Muscle layer of duodenum (tissue), 2 donors: ENCODE measurements at regions not wholly inside any gene's neighbourhood (a gene's known extent, or its start where the extent isn't known, plus 50 kb on each side); places are given as distances from the start of the nearest gene placed in this dataset.

Experiments used
- H3K27ac ChIP-seq: one replicate; pipeline ENCODE4 v1.7.0; 2013; ENCODE audit warnings: mild to moderate bottlenecking, low read length
- H3K27me3 ChIP-seq: one replicate; pipeline ENCODE4 v1.7.0; 2013; ENCODE audit warnings: low read depth, mild to moderate bottlenecking, control low read depth, low read length
- H3K36me3 ChIP-seq, 2 donors: one replicate each; pipeline ENCODE4 v1.7.0; 2013; ENCODE audit warnings: low read length in 2 of 2, control low read depth in 1 of 2, mild to moderate bottlenecking in 1 of 2; ENCODE audit not compliant: insufficient read depth in 2 of 2, control insufficient read depth in 1 of 2
- H3K4me1 ChIP-seq, 2 donors: one replicate each; pipeline ENCODE4 v1.7.0; 2013; ENCODE audit warnings: low read length in 2 of 2, mild to moderate bottlenecking in 2 of 2, control low read depth in 1 of 2, moderate library complexity in 1 of 2; ENCODE audit not compliant: insufficient read depth in 2 of 2, control insufficient read depth in 1 of 2
- H3K4me3 ChIP-seq, 2 donors: one replicate each; pipeline ENCODE4 v1.7.0; 2013; ENCODE audit warnings: low read length in 2 of 2, low read depth in 1 of 2, mild to moderate bottlenecking in 1 of 2
- H3K9me3 ChIP-seq, 2 donors: one replicate each; pipeline ENCODE4 v1.7.0; 2013; ENCODE audit warnings: low read length in 2 of 2, control low read depth in 1 of 2, mild to moderate bottlenecking in 1 of 2; ENCODE audit not compliant: control insufficient read depth in 1 of 2
- donor health status: healthy.

- Histone ChIP-seq H3K36me3 (no peaks in the 10 kb centered on the region), H3K9me3 (peaks cover 0 to 19% of the 10 kb centered on the region in 2 donors), H3K4me1 (no peaks in the 10 kb centered on the region), H3K27ac (no peak overlapping the region), H3K27me3 (no peaks in the 10 kb centered on the region), H3K4me3 (no peak overlapping the region)
These were observed 107.3 kb downstream of the BUD13 start for GRCh38 chr11:116665523-116665922.

- H3K9me3 ChIP-seq = peaks cover 0 to 12% of the 10 kb centered on the region in 2 donors
- no peaks in the 10 kb centered on the region for H3K27me3 ChIP-seq
- H3K27ac ChIP-seq = no peak overlapping the region
- no peaks in the 10 kb centered on the region for H3K36me3 ChIP-seq
- no peaks in the 10 kb centered on the region for H3K4me1 ChIP-seq
- H3K4me3 ChIP-seq = no peak overlapping the region
These were observed 111.7 kb downstream of the BUD13 start for GRCh38 chr11:116661056-116661455.

DNA sequence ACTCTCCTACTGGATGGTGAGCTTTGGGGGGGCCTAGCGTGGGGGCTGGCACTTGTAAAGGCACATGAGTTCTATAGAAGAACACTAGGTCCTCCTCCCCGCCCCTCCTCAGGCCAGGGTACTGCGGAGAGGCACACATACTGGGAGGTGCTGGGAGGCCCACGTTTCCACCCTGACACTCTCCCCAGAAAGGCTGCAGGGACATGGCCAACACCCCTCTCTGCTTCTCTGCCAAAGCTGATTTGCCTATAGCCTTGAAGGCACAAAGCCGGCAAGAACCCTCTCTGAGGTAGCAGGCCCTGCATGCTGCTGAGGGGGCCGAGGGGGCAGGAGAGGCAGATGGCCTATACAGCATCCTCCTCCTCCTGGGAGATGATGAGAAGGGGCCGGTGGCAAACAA, 112.8 kb downstream of the BUD13 start:
- no peak overlapping the region for H3K4me3 ChIP-seq
- H3K36me3 ChIP-seq = no peaks in the 10 kb centered on the region
- peaks cover 0 to 10% of the 10 kb centered on the region in 2 donors for H3K9me3 ChIP-seq
- no peak overlapping the region for H3K27ac ChIP-seq
- no peaks in the 10 kb centered on the region for H3K4me1 ChIP-seq
- no peaks in the 10 kb centered on the region for H3K27me3 ChIP-seq

DNA sequence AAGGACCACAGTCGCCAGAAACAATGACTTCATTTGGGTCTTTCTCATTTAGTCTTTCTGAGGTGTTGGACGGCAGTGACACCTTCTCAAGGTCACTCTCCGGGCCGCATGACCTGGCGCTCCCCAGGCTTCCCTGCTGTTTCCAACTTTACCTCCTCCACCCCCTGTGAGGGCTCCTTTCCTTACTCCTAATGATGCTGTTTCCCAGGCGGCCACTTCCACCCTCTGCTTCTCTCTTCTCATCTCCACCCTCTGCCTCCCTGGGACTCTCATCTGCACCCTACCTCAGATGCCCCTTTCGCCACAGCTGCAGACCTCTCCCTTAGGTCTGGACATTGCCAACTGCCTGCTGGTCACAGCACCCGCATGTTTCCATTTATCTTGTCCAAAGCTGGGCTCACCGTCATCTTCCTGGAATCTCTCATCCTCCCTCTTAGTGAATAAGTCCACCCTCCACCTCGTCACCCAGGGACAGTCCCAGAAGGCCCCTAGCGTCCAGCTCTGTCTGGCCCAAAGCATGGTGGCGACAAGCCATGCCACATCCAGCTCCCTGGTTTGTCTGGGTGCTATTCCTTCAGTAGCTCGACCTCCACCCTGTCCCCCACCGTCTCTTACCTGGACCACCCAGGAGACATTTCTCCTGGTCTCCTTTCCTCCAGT, 113.8 kb downstream of the BUD13 start:
- no peak overlapping the region for H3K4me3 ChIP-seq
- H3K36me3 ChIP-seq = no peaks in the 10 kb centered on the region
- H3K4me1 ChIP-seq = no peaks in the 10 kb centered on the region
- no peaks in the 10 kb centered on the region for H3K27me3 ChIP-seq
- H3K9me3 ChIP-seq = peaks cover 0 to 12% of the 10 kb centered on the region in 2 donors
- no peak overlapping the region for H3K27ac ChIP-seq

GRCh38 chr11:116657842-116658825, 114.7 kb downstream of the BUD13 start:
- Histone ChIP-seq H3K4me1 (no peaks in the 10 kb centered on the region), H3K27me3 (no peaks in the 10 kb centered on the region), H3K9me3 (peaks cover 0 to 12% of the 10 kb centered on the region in 2 donors), H3K4me3 (no peak overlapping the region), H3K27ac (no peak overlapping the region), H3K36me3 (no peaks in the 10 kb centered on the region)

DNA sequence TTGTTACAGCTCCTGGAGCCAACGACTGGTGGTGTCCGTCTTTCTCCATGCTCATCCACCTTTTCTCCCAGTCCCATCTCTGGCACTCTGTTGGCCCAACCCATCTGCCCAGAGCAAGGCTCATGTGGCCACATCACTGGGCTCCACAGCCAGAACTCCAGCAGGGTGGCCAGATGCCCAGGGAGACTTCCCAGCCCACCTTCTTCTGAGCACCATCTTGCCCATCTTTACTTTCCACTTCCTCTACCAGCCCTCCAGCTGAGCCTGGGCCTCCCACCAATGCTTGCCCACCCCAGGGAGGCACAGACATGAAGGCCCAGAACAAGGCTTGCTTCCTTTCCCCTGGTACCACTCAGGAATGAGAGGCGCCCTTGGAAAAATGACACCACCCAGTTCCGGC, 116.8 kb downstream of the BUD13 start:
- Histone ChIP-seq H3K4me1 (no peaks in the 10 kb centered on the region), H3K9me3 (peaks cover 0 to 12% of the 10 kb centered on the region in 2 donors), H3K27me3 (no peaks in the 10 kb centered on the region), H3K36me3 (no peaks in the 10 kb centered on the region), H3K27ac (no peak overlapping the region), H3K4me3 (no peak overlapping the region)

DNA sequence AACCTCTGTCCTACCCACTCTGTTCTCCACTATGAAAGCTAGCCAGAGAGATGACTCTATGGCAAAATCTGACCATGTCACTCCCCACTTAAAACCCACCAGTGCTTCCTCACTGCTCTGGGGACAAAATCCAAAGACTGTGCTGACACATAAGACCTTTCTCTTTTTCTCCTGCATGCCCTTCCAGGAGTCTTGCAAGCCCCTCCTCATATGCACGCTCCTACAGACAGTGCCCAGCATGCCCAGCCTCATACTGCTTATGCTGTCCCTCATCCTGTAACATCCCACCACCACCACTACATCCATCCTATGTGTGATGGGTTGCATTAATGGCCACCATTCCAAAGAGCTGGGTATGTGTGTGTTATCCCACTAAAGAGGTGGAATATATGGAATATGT, 118.3 kb downstream of the BUD13 start:
- Histone ChIP-seq H3K27ac (no peak overlapping the region), H3K27me3 (no peaks in the 10 kb centered on the region), H3K9me3 (peaks cover 0 to 12% of the 10 kb centered on the region in 2 donors), H3K36me3 (no peaks in the 10 kb centered on the region), H3K4me1 (no peaks in the 10 kb centered on the region), H3K4me3 (no peak overlapping the region)

DNA sequence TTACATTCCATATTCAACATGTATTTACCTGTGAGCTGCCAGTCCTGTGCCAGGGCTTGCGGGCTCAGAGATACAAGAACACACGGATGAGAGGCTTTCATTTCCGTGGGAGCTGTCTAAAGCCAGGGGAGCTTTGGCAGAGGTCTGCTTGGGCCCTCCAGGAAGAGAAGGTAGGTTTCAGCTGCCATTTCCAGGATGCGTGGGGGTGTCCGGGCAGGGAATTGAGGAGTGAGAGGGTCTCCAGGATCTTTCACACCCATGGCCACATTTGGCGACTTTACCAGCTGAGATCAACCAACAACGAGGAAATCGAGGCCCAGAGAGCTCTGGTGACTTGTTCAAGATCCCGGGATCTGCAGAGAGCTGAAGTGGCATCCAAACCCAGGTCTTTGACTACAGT, 119.6 kb downstream of the BUD13 start:
- Histone ChIP-seq H3K4me3 (no peak overlapping the region), H3K36me3 (no peaks in the 10 kb centered on the region), H3K27me3 (no peaks in the 10 kb centered on the region), H3K27ac (no peak overlapping the region), H3K9me3 (peaks cover 0 to 12% of the 10 kb centered on the region in 2 donors), H3K4me1 (no peaks in the 10 kb centered on the region)

DNA sequence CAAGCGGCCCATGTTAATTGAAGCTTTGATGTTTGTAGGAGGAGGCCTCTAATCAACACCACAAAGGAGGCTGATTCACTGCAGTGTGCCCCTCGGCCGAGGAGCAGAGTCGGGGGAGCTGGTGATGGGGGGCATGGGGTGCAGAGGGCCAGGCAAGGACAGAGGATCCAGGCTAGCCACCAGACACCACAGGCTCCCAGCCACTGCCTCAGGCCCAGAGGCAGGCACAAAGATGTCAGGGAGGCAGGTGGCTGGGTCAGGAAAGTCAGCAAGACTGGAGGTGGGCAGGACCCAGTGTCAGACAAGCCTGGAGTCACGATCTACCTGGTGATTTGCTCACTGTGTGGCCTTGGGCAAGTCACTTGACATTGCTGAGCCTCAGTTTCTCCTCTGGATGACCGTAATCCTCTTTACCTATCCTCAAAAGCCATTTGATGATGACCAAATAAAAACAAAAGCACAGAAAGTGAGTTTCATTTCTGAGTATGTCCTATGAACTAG, 121.0 kb downstream of the BUD13 start:
- Histone ChIP-seq H3K4me3 (no peak overlapping the region), H3K36me3 (no peaks in the 10 kb centered on the region), H3K27ac (no peak overlapping the region), H3K27me3 (no peaks in the 10 kb centered on the region), H3K4me1 (no peaks in the 10 kb centered on the region), H3K9me3 (peaks cover 0 to 12% of the 10 kb centered on the region in 2 donors)

DNA sequence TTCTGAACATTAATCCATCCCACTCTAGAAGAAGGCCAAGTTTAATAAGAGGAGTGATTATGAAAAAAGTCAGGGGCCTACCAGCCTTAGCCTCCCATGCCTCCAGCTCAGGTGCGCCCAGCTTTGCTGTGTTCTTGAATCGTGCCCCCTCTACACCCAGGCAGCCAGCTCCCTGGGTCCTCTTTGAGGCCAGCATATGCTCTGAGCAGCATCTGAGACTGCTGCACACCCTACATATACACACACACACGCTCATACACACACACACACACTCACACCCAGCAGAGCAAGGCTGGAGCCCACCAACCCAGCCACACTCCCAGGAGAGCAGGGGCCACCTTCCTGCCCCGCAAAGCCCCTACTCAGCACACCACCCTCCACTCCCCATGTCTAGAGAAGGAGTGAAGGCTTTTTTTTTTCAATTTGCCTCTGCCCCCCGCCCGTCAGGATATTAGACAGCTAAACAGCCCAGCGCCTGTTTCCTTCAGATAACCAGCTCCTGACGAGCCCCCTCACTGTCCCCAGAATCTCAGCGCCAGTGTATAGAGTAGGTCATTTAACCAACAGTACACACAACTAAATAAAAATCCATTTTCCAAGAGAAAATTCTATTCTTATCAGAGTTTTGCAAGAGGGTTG, 121.6 kb downstream of the BUD13 start:
- no peaks in the 10 kb centered on the region for H3K4me1 ChIP-seq
- H3K4me3 ChIP-seq = no peak overlapping the region

DNA sequence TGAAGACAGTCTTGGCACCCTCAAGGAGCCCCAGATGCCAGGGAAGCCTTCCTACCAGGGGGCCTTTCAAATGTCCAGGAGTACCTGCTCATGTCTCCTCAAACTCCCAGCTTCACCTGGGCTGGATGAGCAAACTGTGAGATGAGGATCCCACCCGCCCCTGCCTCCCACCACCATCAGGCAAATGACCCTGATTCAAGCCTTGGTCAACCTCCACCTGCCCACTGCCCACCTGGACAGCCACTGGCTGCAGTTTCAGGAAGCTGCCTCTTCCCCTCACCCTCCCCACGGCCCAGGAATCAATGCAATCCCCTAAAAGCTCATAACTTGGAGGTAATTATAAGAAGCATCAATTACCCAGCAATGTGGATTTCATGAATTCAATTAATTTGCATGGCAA, 122.7 kb downstream of the BUD13 start:
- peaks cover 0 to 10% of the 10 kb centered on the region in 2 donors for H3K9me3 ChIP-seq
- no peaks in the 10 kb centered on the region for H3K4me1 ChIP-seq
- H3K4me3 ChIP-seq = no peak overlapping the region
- no peak overlapping the region for H3K27ac ChIP-seq
- no peaks in the 10 kb centered on the region for H3K27me3 ChIP-seq
- H3K36me3 ChIP-seq = no peaks in the 10 kb centered on the region

More for the DNA sequence above, 121.6 kb downstream of the BUD13 start:
- Histone ChIP-seq H3K36me3 (no peaks in the 10 kb centered on the region), H3K27ac (no peak overlapping the region), H3K9me3 (peaks cover 0 to 14% of the 10 kb centered on the region in 2 donors), H3K27me3 (no peaks in the 10 kb centered on the region)
